ENCODE measurements at regions not wholly inside any gene's neighbourhood (a gene's known extent, or its start where the extent isn't known, plus 50 kb on each side); places are given as distances from the start of the nearest gene placed in this dataset.

DNA sequence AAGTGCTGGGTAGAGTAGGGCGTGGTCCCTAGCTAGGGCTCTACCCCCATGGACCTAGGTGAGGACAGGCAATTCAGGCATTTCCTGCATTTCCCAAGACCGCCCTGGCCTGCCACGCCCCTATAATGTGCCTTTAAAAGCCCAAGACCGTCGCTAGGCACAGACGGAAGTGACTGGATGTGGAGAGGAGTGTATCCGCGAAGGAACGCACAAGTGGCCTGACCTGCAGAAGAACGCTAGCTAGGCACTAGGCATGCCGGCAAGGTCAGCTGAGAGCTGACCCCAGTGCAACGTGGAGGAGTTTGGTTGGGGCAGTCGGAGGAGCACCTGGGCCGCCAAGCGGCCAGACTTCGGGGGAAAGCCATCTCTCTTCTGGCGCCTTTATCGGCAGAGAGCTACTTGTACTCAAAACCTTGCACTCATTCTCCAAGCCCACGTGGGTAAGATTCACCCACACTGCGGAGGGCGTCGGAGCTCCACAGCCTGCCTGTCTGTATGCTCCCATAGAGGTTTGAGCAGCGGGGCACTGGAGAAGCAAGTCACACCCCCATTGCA is 370.0 kb downstream of the FGF9 start:
- intact Hi-C loops (cut with DNase I; ENCODE audit: low total_unique reads) = no loop called here
- TF ChIP-seq, protein P1, sequence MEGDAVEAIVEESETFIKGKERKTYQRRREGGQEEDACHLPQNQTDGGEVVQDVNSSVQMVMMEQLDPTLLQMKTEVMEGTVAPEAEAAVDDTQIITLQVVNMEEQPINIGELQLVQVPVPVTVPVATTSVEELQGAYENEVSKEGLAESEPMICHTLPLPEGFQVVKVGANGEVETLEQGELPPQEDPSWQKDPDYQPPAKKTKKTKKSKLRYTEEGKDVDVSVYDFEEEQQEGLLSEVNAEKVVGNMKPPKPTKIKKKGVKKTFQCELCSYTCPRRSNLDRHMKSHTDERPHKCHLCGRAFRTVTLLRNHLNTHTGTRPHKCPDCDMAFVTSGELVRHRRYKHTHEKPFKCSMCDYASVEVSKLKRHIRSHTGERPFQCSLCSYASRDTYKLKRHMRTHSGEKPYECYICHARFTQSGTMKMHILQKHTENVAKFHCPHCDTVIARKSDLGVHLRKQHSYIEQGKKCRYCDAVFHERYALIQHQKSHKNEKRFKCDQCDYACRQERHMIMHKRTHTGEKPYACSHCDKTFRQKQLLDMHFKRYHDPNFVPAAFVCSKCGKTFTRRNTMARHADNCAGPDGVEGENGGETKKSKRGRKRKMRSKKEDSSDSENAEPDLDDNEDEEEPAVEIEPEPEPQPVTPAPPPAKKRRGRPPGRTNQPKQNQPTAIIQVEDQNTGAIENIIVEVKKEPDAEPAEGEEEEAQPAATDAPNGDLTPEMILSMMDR (IDR thresholded peaks at IDR 0.05) = no peak
- no peak for TF ChIP-seq POLR2A (IDR thresholded peaks at IDR 0.05)
- WGBS, 2 donors = 78 to 91% methylated on average over 23 of the region's 23 CpGs
- DNase-seq (ENCODE audit: low spot score in 2 of 2) = no peak
- no peak overlapping the region for H3K4me3 ChIP-seq (ENCODE audit: low read depth, poor library complexity, severe bottlenecking)

DNA sequence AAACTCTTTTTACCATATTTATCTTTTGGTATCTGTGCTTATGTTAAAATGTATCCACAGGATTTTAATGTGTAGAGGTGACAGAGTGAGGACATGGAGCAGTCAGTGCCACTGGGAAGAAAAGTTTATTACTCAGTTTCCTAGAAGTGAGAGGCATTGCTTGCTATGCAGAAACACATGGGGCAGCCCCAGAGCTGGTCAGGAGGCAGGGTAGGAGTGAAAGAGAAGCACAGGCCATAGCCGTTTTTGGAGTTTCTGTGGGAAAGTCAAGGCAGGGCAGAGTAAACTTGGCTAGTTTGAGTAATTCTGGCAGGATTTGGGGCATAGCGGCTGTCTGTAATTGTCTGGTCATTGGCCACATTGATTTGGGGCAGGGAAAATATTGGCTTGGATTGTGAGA is 370.9 kb downstream of the FGF9 start:
- TF ChIP-seq POLR2A (IDR thresholded peaks at IDR 0.05) = no peak
- TF ChIP-seq, protein P1 (IDR thresholded peaks at IDR 0.05) = no peak
- no peak for DNase-seq (ENCODE audit: low spot score in 2 of 2)
- H3K4me3 ChIP-seq (ENCODE audit: low read depth, poor library complexity, severe bottlenecking) = no peak overlapping the region
- WGBS, 2 donors = 86 to 94% methylated on average over 2 of the region's 2 CpGs
- intact Hi-C loops (cut with DNase I; ENCODE audit: low total_unique reads) = no loop called here

DNA sequence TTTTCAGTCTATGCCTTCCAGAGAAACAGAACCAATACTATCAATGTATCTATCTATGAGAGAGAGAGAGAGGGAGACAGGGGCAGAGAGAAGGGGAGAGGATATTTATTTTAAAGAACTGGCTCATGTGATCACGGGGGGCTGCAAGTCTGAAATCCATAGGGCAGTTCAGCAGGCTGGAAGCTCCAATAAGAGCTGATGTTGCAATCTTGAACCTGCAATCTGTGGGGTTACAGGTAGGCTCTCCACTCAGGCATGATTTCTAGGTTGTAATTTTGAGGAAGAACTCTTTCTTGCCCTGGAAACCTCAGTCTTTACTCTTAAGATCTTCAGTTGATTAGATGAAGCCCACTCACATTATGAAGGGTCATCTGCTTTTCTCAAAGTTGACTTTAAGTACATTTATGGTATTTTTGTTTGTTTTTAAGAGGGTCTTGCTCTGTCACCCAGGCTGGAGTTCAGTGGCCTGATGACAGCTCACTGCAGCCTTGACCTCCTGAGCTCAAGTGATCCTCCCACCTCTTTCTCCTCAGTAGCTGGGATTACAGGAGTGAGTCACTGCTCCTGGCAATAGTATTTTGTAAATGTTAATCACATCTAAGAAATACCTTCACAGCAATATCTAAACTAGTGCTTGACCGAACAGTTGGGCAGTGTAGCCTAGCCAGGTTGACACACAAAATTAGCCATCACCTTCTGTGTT is 376.4 kb downstream of the FGF9 start:
- intact Hi-C loops (cut with DNase I; ENCODE audit: low total_unique reads) = no loop called here
- 75 to 81% methylated on average over 2 of the region's 2 CpGs for whole genome bisulfite sequencing, 2 donors
- no peak for DNase-seq (ENCODE audit: low spot score in 2 of 2)
- H3K4me3 ChIP-seq (ENCODE audit: low read depth, poor library complexity, severe bottlenecking) = no peak overlapping the region
- TF ChIP-seq POLR2A (IDR thresholded peaks at IDR 0.05) = no peak
- TF ChIP-seq, protein P1 (IDR thresholded peaks at IDR 0.05) = no peak

DNA sequence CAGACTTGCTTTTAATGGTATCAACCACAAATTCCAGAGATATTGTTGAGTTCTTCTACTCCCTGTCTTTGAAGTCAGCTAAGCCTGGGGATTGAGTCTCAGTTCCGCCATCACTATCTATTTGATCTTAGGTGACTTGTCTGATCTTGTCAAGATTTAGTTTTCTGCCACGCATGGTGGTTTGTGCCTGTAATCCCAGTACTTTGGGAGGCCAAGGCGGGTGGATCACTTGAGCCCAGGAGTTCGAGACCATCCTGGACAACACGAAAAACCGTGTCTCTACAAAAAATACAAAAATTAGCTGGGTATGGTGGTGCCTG is 376.9 kb downstream of the FGF9 start:
- intact Hi-C loops (cut with DNase I; ENCODE audit: low total_unique reads) = no loop called here
- no peak for DNase-seq (ENCODE audit: low spot score in 2 of 2)
- H3K4me3 ChIP-seq (ENCODE audit: low read depth, poor library complexity, severe bottlenecking) = no peak overlapping the region
- TF ChIP-seq, protein P1 (IDR thresholded peaks at IDR 0.05) = no peak
- no peak for TF ChIP-seq POLR2A (IDR thresholded peaks at IDR 0.05)
- WGBS, 2 donors = 86 to 93% methylated on average over 6 of the region's 6 CpGs

DNA sequence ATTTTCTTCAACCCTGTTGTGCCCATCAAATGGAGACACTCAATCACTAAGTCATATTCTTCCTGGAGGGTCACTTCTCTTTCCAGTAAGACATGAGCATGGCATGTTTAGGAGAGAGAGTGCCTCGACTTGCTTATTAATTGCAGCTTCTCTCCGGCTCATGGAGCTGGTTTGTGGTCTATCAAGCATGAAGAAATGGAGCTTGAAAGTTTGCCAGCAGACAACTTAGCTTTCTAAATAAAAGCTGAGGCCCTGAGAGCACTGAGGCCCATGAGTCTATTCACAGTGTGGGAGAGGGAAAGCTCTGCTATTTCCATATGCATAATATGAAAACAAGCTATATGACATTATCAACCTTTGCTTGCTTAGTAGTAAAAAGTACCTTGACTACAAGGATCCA is 378.5 kb downstream of the FGF9 start:
- DNase-seq (ENCODE audit: low spot score in 2 of 2) = no peak
- intact Hi-C loops (cut with DNase I; ENCODE audit: low total_unique reads) = no loop called here
- TF ChIP-seq, protein P1 (IDR thresholded peaks at IDR 0.05) = no peak
- no peak for TF ChIP-seq POLR2A (IDR thresholded peaks at IDR 0.05)
- 45 to 63% methylated on average over 2 of the region's 2 CpGs for WGBS, 2 donors
- H3K4me3 ChIP-seq (ENCODE audit: low read depth, poor library complexity, severe bottlenecking) = no peak overlapping the region

Data from lower leg skin (tissue), 4 donors.